IPS-18a (cell line): ENCODE measurements at regions not wholly inside any gene's neighbourhood (a gene's known extent, or its start where the extent isn't known, plus 50 kb on each side); places are given as distances from the start of the nearest gene placed in this dataset.

Source experiments
- H3K27ac ChIP-seq: one replicate; pipeline ENCODE4 v1.5.1; 2013; ENCODE audit warnings: low read length
- H3K27me3 ChIP-seq: one replicate; pipeline ENCODE4 v1.6.1; 2013; ENCODE audit warnings: mild to moderate bottlenecking, low read length; ENCODE audit not compliant: control insufficient read depth, insufficient read depth
- H3K36me3 ChIP-seq: one replicate; pipeline ENCODE4 v1.6.1; 2013; ENCODE audit warnings: low read depth, low read length; ENCODE audit not compliant: control insufficient read depth
- H3K4me1 ChIP-seq: one replicate; pipeline ENCODE4 v1.6.1; 2013; ENCODE audit warnings: low read depth, low read length; ENCODE audit not compliant: control insufficient read depth
- H3K4me3 ChIP-seq: one replicate; pipeline ENCODE4 v1.5.1; 2013; ENCODE audit warnings: low read length
- H3K9ac ChIP-seq: one replicate; pipeline ENCODE4 v1.6.1; 2013; ENCODE audit warnings: mild to moderate bottlenecking, low read length, moderate library complexity
- H3K9me3 ChIP-seq: one replicate; pipeline ENCODE4 v1.6.1; 2013; ENCODE audit warnings: low read depth, low read length; ENCODE audit not compliant: control insufficient read depth

DNA sequence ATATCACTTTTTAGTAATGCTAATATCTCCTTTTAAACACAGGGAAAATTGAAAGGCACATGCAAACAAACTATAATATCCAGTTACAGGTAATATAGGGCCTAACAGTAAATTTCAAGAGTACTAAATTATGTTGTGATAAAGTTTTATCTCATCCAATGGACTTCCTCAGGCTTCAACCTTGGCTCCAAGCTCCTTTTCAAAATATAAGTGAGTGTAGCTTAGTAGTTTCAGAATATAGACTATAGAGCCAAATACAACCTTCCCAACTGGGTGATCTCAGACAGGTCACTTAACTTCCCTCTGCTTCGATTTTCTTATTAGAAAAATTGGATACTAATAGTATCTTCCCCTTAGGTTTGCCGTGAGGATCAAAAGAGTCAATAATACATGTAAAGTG, 93.5 kb upstream of the PARD3B start:
- H3K9me3 ChIP-seq = no peaks in the 10 kb centered on the region
- peak overlapping the region; percentile 25 for H3K9ac ChIP-seq
- H3K4me3 ChIP-seq = no peak overlapping the region
- H3K27me3 ChIP-seq = no peaks in the 10 kb centered on the region
- no peaks in the 10 kb centered on the region for H3K36me3 ChIP-seq
- H3K27ac ChIP-seq = no peak overlapping the region
- peaks cover 10% of the 10 kb centered on the region for H3K4me1 ChIP-seq

DNA sequence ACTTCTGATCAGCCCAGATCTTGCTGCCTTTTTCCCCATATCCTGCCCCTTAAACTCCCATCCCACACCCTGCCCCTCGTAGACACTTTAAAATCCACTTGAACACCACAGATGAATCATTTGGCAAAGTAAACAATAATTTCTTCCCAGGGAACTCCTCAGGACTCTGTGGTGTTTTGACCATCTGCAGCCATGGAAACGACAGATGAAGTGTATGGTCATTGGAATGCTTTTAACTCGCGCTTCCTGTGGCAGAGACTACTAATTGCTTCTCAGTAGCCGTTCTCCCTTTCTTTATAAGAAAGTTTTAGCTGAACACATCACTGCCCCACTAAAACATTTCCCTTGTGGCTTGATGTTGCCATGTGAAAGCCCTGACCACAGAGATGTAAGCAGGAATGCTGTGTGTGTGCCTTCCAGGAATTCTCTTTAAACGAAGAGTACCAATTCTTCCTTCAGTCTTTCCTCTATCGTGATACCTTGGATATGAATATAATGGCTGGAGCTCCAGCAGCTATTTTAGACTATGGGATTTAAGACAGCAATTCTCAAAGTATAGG, 92.7 kb upstream of the PARD3B start:
- peak overlapping the region; percentile 25 for H3K9ac ChIP-seq
- H3K36me3 ChIP-seq = no peaks in the 10 kb centered on the region
- H3K27me3 ChIP-seq = no peaks in the 10 kb centered on the region
- peaks cover 10% of the 10 kb centered on the region for H3K4me1 ChIP-seq
- no peak overlapping the region for H3K4me3 ChIP-seq
- H3K27ac ChIP-seq = peak overlapping the region; percentile 42
- H3K9me3 ChIP-seq = no peaks in the 10 kb centered on the region

- Histone ChIP-seq H3K27me3 (no peaks in the 10 kb centered on the region), H3K9me3 (no peaks in the 10 kb centered on the region), H3K36me3 (no peaks in the 10 kb centered on the region), H3K4me1 (peaks cover 10% of the 10 kb centered on the region), H3K4me3 (no peak overlapping the region), H3K27ac (no peak overlapping the region), H3K9ac (no peak overlapping the region)
Measured at GRCh38 chr2:204453730-204454167, 91.5 kb upstream of the PARD3B start.

DNA sequence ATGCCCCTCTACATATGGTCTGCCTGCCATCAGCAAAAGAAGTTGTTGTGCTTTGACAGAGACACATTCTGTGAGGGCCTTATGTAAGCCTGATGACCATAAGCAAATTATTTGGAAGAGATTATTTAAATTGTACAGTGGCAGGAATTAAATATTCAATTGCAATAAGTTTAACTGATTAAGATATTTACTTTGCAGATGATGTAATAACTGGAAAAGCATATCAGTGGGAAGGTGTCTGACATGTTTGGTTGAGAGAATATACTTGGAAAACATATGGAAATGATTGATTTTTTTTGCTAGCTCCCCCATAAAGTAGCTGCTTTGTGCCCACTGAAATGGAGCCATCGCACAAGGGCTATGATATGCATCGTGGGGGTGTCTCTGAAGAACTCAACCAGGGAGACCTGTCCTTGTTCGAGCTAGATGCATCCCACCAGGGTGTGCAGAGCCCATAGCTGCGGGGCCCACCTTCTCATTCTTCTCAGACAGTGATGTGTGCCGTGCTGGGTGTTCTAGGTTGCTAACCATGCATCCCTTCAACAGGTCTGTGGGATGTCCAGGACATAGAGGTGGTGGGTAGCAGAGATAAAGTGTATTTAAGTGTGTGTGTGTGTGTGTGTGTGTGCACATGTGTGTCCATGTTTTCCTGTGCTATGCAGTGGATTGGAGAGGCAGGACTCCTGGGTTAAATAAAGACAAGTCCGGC, 90.4 kb upstream of the PARD3B start:
- Histone ChIP-seq H3K4me1 (peaks cover 10% of the 10 kb centered on the region), H3K9ac (no peak overlapping the region), H3K36me3 (no peaks in the 10 kb centered on the region), H3K27me3 (no peaks in the 10 kb centered on the region), H3K4me3 (no peak overlapping the region), H3K27ac (no peak overlapping the region), H3K9me3 (no peaks in the 10 kb centered on the region)

DNA sequence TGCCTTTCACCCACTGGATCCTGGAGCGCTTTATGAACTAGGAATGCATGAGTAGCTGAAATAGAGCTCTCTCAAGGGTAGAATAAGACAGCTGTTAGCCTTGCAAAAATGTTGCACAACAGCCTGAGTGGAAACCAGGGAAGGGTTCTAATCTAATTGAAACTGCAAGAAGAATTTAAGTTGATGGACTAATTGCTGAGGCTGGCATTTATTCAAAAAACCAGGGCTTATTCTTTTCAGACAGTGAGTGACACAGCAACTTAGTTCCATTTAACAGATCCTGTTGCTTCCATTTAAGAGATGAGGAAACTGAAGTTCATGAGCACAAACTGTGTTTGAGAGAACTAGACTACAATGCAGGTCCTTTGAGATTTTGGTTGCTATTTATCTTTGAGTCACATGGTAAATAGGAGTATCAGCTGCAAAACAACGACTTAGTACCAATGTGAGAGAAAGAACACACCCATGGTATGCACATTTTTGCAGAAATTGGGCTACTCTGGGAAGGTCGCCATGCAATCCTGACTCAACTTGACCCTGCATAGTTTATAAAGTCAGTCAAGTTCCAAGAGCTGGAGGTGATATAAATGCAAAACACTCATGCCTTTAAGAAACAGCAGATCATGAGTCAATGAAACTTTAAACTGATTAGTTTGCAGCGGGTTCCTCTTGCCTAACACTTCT, 76.4 kb upstream of the PARD3B start:
- Histone ChIP-seq H3K27me3 (no peaks in the 10 kb centered on the region), H3K4me1 (no peaks in the 10 kb centered on the region), H3K9me3 (no peaks in the 10 kb centered on the region), H3K4me3 (no peak overlapping the region), H3K27ac (no peak overlapping the region), H3K36me3 (no peaks in the 10 kb centered on the region), H3K9ac (no peak overlapping the region)

DNA sequence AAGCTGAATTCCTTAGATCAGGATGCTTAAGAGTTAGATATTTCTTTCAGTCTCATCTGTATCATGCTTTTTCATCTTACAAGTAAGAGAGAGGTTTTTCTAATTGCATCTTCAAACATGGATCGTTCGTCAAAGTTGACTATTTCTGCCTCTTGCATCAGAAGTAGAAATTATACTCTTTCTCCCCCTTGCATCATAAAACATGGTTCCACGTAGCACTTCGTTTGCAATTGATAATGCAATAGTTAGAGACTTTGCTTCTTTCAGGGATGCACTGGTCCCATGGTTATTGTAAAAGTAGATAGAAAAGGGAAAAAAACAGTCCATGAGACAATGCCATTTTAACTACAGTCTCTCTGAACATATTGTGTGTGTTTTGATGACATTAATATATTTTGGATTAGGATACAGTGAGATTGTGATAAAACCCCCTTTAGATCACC, 75.1 kb upstream of the PARD3B start:
- H3K4me1 ChIP-seq = no peaks in the 10 kb centered on the region
- H3K9ac ChIP-seq = no peak overlapping the region
- H3K36me3 ChIP-seq = no peaks in the 10 kb centered on the region
- no peaks in the 10 kb centered on the region for H3K27me3 ChIP-seq
- no peak overlapping the region for H3K4me3 ChIP-seq
- H3K9me3 ChIP-seq = no peaks in the 10 kb centered on the region
- H3K27ac ChIP-seq = no peak overlapping the region

- Histone ChIP-seq H3K27me3 (no peaks in the 10 kb centered on the region), H3K27ac (no peak overlapping the region), H3K36me3 (no peaks in the 10 kb centered on the region), H3K4me1 (no peaks in the 10 kb centered on the region), H3K4me3 (no peak overlapping the region), H3K9ac (no peak overlapping the region), H3K9me3 (no peaks in the 10 kb centered on the region)
Measured at GRCh38 chr2:204470621-204471196, 74.6 kb upstream of the PARD3B start.

DNA sequence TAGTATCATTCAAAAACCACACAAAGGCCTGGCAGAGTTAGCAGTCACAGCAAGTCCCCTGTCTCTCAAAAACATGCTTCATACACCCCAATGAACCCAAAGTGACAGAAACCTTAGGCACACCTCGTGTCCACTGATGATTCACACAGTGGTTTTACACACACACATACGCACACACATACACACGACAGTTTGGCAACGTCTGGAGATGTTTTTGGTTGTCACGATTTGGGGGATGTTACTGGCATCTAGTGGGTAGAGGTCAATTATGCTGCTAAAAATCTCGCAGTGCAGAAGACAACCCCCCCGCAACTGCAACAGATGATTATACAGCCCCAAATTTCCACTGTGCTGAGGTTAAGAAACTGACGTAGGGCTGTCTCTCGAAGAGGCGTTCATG, 72.9 kb upstream of the PARD3B start:
- Histone ChIP-seq H3K36me3 (no peaks in the 10 kb centered on the region), H3K9me3 (no peaks in the 10 kb centered on the region), H3K4me1 (no peaks in the 10 kb centered on the region), H3K27me3 (no peaks in the 10 kb centered on the region), H3K27ac (no peak overlapping the region), H3K4me3 (no peak overlapping the region), H3K9ac (no peak overlapping the region)

DNA sequence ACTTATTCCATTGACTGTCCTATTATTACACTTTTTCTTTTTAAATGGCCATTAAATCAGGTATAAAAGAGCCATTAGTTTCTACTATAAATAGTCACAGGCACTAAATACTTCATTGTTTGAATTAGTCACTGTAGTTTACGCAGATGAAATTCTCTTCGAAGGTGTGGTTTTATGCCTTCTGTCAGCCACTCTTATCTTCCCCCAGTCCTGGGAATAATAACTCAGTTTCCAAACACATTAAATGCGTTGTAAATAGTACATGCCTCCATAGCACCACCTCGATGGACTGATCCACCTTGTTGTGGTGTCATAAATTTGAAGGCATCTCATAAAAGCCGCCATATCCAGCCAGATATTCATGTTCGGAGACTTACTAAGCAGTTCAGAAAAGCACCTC, 72.1 kb upstream of the PARD3B start:
- Histone ChIP-seq H3K4me3 (no peak overlapping the region), H3K36me3 (no peaks in the 10 kb centered on the region), H3K4me1 (no peaks in the 10 kb centered on the region), H3K27ac (no peak overlapping the region), H3K27me3 (no peaks in the 10 kb centered on the region), H3K9ac (no peak overlapping the region), H3K9me3 (no peaks in the 10 kb centered on the region)

DNA sequence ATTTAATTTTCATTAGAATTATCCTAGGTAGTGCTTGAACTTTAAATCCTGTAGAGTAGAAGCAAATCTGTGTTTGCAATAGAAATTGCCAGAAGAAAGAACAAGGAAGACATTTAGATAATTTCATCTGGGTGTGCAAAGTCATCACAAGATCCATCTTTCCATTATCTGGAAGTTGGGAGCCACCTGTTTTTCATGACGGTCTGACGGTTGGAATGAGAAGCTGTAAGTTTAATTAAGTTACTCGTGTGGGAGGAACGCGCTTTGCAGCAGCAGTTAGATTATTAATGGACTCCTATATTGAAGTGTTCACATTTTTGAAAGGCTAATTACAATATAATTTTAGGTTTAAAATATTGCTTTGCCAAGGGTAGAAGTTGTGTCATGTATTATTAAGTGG, 69.9 kb upstream of the PARD3B start:
- H3K4me3 ChIP-seq = no peak overlapping the region
- H3K27ac ChIP-seq = no peak overlapping the region
- no peaks in the 10 kb centered on the region for H3K4me1 ChIP-seq
- no peaks in the 10 kb centered on the region for H3K27me3 ChIP-seq
- no peaks in the 10 kb centered on the region for H3K36me3 ChIP-seq
- H3K9me3 ChIP-seq = no peaks in the 10 kb centered on the region
- no peak overlapping the region for H3K9ac ChIP-seq

GRCh38 chr2:204477358-204477950, 67.8 kb upstream of the PARD3B start:
- no peaks in the 10 kb centered on the region for H3K9me3 ChIP-seq
- H3K36me3 ChIP-seq = no peaks in the 10 kb centered on the region
- no peak overlapping the region for H3K27ac ChIP-seq
- no peaks in the 10 kb centered on the region for H3K27me3 ChIP-seq
- H3K4me3 ChIP-seq = no peak overlapping the region
- no peaks in the 10 kb centered on the region for H3K4me1 ChIP-seq
- H3K9ac ChIP-seq = no peak overlapping the region
